Suprapubic skin (tissue), 4 donors: ENCODE measurements at regions not wholly inside any gene's neighbourhood (a gene's known extent, or its start where the extent isn't known, plus 50 kb on each side); places are given as distances from the start of the nearest gene placed in this dataset.

Experiments
- CTCF ChIP-seq, 2 donors: fragments of 200-600 bp in 1 of 2; fragments of 450-650 bp in 1 of 2; sonication (generic) in 1 of 2; IDR thresholded peaks; one replicate each; pipeline ENCODE4 v1.5.1; 2016 to 2019; ENCODE audit warnings: antibody characterized with exemption in 2 of 2, mild to moderate bottlenecking in 1 of 2, moderate library complexity in 1 of 2
- EP300 ChIP-seq: sonication (generic); formaldehyde crosslinking; IDR thresholded peaks from one replicate; pipeline ENCODE4 v1.6.1; 2017; ENCODE audit warnings: antibody characterized with exemption
- POLR2A ChIP-seq, 2 donors: fragments of 450-650 bp; IDR thresholded peaks; one replicate each; pipeline ENCODE4 v1.6.1; 2017; ENCODE audit warnings: antibody characterized with exemption in 2 of 2, mild to moderate bottlenecking in 2 of 2, moderate library complexity in 2 of 2
- POLR2AphosphoS5 ChIP-seq, 3 donors: sonication (generic); formaldehyde crosslinking; IDR thresholded peaks; one replicate each; pipeline ENCODE4 v1.6.1; 2017; ENCODE audit warnings: antibody characterized with exemption in 3 of 3

DNA sequence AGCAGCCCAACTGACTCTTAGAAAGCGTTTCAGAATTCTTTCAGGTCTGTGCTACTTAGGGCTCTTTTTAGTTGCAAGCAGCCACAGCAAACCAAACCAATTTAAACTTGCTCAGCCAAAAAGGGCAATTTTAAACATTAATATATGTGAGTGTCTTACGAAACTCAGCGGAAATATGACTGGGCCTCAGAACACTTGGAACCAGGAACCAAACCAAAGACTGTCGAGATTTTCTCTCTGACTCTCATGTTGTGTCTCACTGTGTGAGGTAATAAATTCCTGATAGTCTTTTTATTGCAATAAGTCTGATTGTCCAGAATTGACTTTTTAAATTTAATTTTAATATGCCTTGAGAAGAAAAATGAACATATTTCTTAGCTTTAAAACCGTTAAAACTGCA is 122.3 kb downstream of the SYF2 start:
- TF ChIP-seq CTCF (IDR thresholded peaks at IDR 0.05) (no peak), EP300 (no peak), POLR2A (IDR thresholded peaks at IDR 0.05) (no peak), POLR2AphosphoS5 (IDR thresholded peaks at IDR 0.05) (no peak)
